Stimulated activated naive CD4-positive, alpha-beta T cell treated with Interleukin-2 at 50 U/mL for 16 hours (primary cell): ENCODE measurements at regions not wholly inside any gene's neighbourhood (a gene's known extent, or its start where the extent isn't known, plus 50 kb on each side); places are given as distances from the start of the nearest gene placed in this dataset.

Source experiments
- DNase-seq: peaks from one replicate; lab custom pipeline; 2025; lab: John Stamatoyannopoulos, UW

DNA sequence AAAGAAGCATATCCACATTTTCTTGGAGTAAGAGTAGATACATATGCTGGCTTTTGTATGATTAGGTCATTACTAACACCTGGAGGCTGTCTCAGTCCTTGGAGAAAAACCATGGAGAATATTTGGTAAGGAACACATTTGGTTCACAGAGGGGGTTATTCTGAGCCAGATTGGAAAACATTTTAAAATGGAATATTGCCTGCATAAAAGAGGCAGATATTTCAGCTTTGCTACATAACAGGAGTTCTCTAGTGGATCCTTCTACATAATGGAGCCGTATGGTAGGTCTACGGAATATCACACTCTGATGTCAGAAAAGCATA lies 415.1 kb downstream of the ADGRL2 start:
- no peak for DNase-seq

DNA sequence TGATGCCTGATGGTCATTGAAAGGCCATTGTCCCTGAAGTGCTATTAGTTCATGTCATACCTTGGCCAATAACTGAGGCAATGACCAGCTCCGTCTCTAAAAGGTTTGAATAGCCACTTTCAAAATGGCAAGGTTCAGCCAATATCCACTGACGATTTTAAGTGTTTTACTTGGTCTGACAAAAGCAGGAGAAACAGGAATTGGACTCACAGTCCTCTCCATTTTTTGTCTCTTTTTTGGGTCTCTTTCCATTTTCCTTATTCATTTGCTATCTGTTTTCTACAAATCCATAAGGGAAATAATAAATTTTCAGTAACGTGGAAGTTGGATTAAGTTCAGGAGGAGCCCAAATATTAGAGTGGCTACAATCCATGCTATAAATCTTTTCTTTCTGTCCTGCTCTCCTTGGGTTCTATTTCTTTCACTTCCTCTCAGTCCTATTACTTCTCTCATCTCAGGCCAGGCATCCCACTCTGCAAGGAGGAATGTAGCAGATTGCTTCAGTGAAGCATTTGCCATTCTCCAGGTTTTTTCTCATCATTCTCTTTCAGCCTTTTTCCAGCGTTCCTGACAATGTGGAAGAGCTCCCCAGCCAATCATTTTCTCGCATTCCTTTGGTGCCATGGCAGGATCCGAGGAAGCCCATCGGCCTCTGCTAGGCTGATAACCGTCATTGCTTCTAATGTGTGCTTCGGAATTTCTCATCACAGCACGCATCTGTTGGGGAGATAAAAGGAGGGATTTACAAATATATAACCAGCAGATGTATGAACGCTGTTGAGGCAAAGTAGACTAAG lies 414.5 kb downstream of the ADGRL2 start:
- DNase-seq: no peak

DNA sequence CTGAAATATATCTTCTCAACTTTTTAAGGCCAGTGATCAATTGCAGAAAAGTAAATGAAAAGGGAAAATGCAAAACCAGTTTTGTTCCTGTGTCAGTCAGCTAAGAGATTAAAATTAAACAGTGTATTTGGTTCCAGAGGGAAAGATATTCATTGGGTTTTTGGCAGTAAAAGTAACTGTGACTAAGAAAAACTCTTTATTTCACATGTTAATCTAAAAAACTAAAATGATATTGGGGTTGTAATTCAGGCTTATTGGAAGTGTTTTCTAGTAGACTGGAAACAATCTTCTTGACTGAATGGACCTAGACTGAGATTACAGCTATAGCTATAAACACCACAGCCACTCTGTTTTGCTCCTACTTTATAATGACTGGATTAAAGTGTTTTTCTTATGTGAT lies 413.9 kb downstream of the ADGRL2 start:
- DNase-seq: no peak

- no peak for DNase-seq
Observed at GRCh38 chr1:82197606-82198005, 396.9 kb downstream of the ADGRL2 start.

GRCh38 chr1:82195245-82195644 lies 394.5 kb downstream of the ADGRL2 start:
- no peak for DNase-seq

DNA sequence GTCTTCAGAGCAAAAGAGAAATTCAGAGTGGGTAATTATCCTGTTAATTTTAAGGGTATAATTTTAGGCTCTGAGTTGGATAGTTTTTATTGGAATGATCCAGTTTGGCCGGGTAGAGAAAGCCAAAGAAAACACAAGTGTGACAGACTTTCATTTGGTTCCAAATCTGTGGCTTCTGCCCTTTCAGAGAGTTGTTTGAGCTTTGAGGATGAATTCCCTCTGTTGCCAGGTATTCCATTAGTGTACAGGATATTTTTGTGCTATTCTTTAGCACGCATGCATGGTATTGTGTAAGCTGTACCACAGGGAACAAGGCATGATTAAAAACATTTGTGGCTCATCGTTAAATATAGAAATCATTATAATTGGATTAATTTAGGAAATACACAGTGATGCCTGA lies 384.4 kb downstream of the ADGRL2 start:
- DNase-seq: no peak

DNA sequence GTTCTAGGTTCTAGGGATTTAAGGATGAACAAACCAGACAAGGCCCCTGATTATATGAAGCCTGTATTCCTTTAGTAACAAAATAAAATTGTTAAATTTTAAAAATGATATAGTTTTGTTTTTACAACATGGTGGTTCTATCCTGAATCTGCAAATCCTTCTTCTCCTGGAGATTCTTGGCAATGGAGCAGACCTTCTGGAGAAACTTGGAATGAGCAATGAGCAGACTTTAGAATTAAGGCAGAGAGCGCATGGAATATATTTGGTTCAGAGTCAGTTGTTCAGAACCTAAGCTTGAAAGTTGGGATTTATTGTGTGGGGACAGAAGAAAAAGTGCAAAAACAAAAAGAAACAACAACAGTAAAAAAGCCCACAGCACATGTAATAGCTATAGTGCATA lies 381.1 kb downstream of the ADGRL2 start:
- no peak for DNase-seq

DNA sequence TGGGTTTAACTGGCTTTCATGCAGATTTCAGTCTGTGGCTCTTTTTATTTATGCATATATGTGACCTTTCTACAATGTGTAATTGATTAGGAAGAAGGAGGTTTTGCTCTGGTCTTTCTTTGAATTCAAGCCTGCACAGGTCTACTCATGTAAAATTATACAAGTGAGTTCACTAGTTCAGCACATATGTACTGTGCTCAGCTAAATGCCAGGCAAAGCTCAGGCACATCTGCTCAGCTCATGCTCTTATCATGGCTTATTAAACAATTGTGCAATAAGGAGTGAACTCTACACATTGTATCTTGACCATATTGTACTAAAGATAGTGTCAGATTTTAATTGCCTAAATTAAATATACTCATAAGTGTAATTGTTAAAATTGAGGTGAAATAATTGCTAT lies 378.4 kb downstream of the ADGRL2 start:
- no peak for DNase-seq

- no peak for DNase-seq
Observed at GRCh38 chr1:82177192-82177591, 376.5 kb downstream of the ADGRL2 start.

GRCh38 chr1:82171955-82172354 lies 371.2 kb downstream of the ADGRL2 start:
- no peak for DNase-seq

DNA sequence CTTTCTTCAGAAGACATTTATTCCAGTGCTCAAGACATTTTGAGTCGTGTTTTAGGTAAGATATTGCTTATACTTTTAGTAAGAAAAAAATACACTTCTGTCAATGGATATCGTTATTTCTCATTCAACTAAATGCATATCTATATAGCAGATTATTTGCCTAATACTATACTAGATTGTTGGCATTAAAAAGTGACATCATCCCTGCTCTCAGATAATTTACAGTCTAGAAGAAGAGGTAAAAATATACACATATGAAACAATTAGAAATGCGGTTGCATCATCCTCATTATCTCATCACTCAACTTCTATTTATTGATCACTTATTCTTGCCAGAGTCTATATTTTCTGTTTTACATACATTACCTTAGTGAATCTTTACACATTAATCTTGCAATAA lies 367.7 kb downstream of the ADGRL2 start:
- no peak for DNase-seq

- DNase-seq: no peak
Observed at GRCh38 chr1:82165304-82165703, 364.6 kb downstream of the ADGRL2 start.

DNA sequence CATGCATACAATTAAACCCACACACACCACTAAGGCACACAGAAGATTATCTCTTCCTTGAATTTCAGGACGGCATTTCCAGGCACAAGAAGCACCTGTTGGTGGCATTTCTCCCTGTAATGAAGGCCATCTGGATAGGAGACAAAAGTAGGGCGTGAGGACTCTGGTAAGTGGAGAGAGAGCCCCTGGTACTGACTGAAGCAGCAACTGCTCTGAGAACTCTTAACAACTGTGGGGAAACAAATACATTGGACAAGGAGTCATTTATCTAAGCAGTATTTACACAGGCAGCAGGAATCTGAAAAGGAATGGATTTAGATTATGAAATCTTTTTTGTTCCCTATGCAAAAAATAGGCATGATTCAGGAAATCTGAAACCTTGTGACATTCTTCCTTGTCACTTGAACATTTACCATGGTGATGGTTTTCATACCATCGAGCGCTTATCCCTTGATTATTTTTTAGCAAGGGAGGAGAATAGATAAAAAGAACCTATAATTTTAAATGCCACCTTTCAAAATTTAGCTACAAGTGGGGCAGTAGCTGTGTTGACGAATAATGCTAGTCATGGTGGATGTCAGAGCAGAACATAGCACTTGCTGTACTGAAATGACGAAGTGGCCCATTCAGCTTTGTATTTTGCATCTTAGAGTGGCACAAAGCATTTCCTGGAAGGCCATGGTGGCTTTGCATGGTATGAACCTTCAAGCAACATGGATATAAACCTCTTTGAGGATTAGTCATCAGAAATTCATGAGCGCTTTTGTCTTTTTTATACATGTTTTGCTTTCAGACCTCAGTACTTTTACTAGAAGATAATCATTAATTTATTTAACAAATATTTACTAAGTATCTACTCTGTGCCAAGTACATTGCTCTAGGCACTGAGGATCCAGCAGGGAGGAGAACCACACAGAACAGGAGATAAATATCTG lies 362.0 kb downstream of the ADGRL2 start:
- DNase-seq: no peak

DNA sequence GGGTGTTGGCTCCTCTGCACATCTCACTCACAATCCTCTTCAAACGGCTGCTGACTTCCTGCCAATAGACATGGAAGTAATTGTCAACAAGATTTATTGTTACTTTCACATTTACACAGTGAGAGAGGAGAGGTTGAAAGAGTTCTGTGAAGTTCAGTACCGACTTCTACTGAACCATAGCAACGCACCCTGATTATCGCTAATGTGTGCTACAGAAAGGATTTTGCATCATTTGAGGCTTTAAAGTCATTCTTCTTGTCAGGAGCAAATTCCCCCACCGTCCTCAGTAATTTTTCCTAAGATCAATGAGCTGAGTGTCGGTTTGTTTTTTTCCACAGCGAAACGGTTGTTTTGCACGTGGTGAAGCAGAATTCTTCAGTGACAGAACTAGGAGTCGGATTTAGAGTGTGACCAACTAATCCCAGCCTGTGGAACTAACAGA lies 361.0 kb downstream of the ADGRL2 start:
- DNase-seq: no peak

DNA sequence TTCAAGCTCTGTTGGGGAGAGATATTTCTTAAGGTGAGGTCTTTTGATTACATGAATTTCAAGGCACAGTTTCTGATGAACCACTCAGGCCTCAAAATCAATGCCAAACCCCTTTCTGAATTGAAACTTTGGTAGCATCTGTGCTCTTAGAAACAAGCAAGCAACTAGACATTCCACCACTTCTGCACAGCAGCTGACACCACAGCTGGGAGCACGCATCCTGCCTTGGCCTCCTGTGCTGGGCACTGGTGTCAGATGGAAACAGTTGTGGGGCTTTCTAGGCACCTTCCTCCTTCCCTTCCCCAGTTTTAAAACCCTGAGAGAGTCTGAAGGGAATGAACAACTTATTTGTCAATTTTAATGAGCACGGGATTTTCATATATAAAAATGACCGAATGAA lies 360.2 kb downstream of the ADGRL2 start:
- no peak for DNase-seq

DNA sequence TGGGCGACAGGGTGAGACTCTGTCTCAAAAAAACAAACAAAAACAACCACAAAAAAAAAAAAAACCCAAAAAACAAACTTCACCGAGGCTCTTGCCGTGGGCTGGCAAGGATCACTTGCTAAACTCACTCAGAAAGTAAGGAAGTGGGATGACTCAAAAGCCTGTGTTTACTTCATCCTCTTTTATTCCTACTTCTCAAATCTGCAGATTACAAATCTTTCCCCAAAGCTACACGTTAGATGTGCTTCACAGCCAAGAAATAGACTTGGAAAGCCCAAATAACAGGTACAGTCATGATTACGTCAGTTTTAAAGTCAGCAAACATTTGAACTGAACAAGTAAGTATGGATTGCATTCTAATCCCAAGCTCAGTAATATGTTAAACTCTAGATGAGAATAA lies 359.3 kb downstream of the ADGRL2 start:
- DNase-seq: no peak

GRCh38 chr1:82158981-82159380 lies 358.2 kb downstream of the ADGRL2 start:
- no peak for DNase-seq

DNA sequence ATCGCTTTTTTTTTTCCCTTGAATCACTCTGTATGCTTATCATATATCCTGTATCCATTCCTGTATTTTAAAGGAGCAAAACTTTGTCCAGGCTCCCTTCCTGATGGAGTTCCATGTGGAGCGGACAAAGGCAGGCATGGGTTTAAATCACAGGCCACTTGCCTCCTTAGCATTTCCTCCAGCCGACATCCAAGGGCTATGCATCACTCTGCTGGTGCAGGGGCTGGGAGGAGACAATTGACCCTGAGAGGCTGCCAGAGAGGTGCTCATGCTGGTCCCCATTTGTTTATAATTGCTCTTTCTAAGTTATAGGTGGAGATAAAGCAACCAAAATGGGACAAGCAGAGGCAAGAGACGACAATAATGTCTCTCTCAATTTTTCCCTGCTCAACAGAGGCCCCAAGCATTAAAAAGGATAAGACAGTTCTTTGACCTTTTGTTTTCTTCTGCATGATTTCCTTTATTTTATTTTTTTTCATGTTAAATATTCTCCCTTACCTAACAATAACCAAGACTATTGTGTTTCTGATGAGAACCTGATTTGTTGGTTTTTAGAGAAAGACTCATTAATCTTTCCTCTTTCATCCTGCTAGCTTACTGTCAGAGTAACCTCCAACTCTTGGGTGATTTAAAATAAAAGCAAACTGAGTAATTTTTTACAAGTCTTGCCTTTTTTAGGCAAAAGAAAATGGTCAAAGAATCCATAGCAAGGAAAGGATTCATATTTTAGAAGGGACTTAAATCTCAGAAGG lies 353.7 kb downstream of the ADGRL2 start:
- no peak for DNase-seq

DNA sequence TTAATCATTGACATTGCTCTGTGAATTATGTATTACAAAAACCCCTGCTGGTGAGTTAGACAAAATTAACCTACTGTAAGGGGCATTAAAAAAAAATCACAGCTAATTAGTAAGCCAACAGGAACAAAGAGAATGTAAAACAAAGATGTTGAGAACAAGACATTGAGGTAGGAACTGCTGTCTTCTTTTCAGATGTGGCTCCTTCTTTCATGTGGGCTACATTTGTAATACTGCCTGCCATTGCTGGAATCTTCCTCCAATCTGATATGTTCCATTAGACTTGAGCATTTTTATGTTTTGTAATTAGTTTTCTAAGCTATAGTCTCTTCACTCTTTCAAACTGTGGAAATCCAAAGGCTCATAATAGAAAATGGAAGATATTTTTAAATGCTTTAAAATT lies 353.0 kb downstream of the ADGRL2 start:
- no peak for DNase-seq

GRCh38 chr1:82153272-82153629 lies 352.5 kb downstream of the ADGRL2 start:
- no peak for DNase-seq

- no peak for DNase-seq
Observed at GRCh38 chr1:82152356-82153271, 351.9 kb downstream of the ADGRL2 start.

DNA sequence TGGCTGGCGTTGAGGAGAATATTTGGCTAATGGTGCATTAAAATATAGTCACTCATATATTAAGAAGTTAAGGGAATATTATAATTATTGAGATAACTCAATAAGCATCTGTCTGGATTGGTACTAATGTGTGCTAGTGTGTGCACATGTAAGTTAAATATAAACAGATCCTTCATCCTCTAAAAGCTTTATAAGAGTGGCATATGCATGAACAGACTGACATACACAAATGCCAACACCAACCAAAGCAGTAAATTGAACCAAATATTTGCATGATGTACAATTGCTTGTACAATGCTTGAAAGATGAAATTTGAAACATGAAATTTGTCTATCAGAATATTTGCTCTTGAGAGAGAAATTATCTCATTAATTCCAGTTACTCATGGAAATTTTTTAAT lies 344.9 kb downstream of the ADGRL2 start:
- DNase-seq: no peak
